HUDEP-2 (cell line): ENCODE measurements at regions not wholly inside any gene's neighbourhood (a gene's known extent, or its start where the extent isn't known, plus 50 kb on each side); places are given as distances from the start of the nearest gene placed in this dataset.
"Not testable (repeated sequence)": the region's sequence is repeated elsewhere in the genome, so short reads cannot be mapped to it uniquely, and the experiment has no call there.

Experiments used
- DNase-seq, 76 experiments: peaks; one replicate each; lab custom pipeline; 2025; ENCODE audit not compliant: unreplicated experiment in 76 of 76; lab: John Stamatoyannopoulos, UW

GRCh38 chr1:87968197-87968955 lies 639.7 kb downstream of the LMO4 start:
- DNase-seq = no peak

GRCh38 chr1:87969040-87969439 lies 640.4 kb downstream of the LMO4 start:
- no peak for DNase-seq

- no peak for DNase-seq
These were observed 644.1 kb downstream of the LMO4 start for GRCh38 chr1:87972811-87973210.

GRCh38 chr1:87973896-87974295 lies 645.2 kb downstream of the LMO4 start:
- DNase-seq = no peak

- DNase-seq = no peak
These were observed 647.6 kb downstream of the LMO4 start for GRCh38 chr1:87976316-87976715.

- DNase-seq = no peak
These were observed 648.5 kb downstream of the LMO4 start for GRCh38 chr1:87977145-87977544.

GRCh38 chr1:87979079-87979478 lies 650.4 kb downstream of the LMO4 start:
- no peak for DNase-seq

GRCh38 chr1:87980494-87980893 lies 651.8 kb downstream of the LMO4 start:
- DNase-seq = no peak

GRCh38 chr1:87981386-87981785 lies 652.7 kb downstream of the LMO4 start:
- no peak for DNase-seq

- no peak for DNase-seq
These were observed 653.1 kb downstream of the LMO4 start for GRCh38 chr1:87981810-87982209.

- DNase-seq = no peak
These were observed 655.2 kb downstream of the LMO4 start for GRCh38 chr1:87983841-87984240.

- no peak for DNase-seq
These were observed 656.4 kb downstream of the LMO4 start for GRCh38 chr1:87985071-87985470.

- DNase-seq = no peak
These were observed 657.6 kb downstream of the LMO4 start for GRCh38 chr1:87986130-87986866.

GRCh38 chr1:87989346-87989745 lies 660.7 kb downstream of the LMO4 start:
- DNase-seq = no peak

GRCh38 chr1:87992536-87992935 lies 663.9 kb downstream of the LMO4 start:
- DNase-seq = not testable (repeated sequence)

- no peak for DNase-seq
These were observed 664.4 kb downstream of the LMO4 start for GRCh38 chr1:87993051-87993450.

- DNase-seq = no peak
These were observed 671.2 kb downstream of the LMO4 start for GRCh38 chr1:87999852-88000251.

- DNase-seq = no peak
These were observed 672.8 kb downstream of the LMO4 start for GRCh38 chr1:88001460-88001859.

GRCh38 chr1:88003255-88003654 lies 674.6 kb downstream of the LMO4 start:
- no peak for DNase-seq

- DNase-seq = no peak
These were observed 674.2 kb upstream of the PKN2 start for GRCh38 chr1:88009916-88010315.

GRCh38 chr1:88013485-88013884 lies 670.6 kb upstream of the PKN2 start:
- DNase-seq = no peak

- no peak for DNase-seq
These were observed 669.9 kb upstream of the PKN2 start for GRCh38 chr1:88014131-88014530.
